HEK293 (cell line): ENCODE measurements at regions not wholly inside any gene's neighbourhood (a gene's known extent, or its start where the extent isn't known, plus 50 kb on each side); places are given as distances from the start of the nearest gene placed in this dataset.
A peak's percentile ranks its signal among the peaks of the same experiment; 100 is the strongest.
"Not testable (repeated sequence)": the region's sequence is repeated elsewhere in the genome, so short reads cannot be mapped to it uniquely, and the experiment has no call there.

Experiments used
- CTCF ChIA-PET: fragments of 350-600 bp; formaldehyde crosslinking; extraction: SDS; loops from one replicate; lab custom pipeline; 2021; ENCODE audit warnings: antibody characterized with exemption; lab: Yijun Ruan, JAX
- POLR2A ChIA-PET: fragments of 300-600 bp; formaldehyde crosslinking; extraction: SDS; loops from one replicate; lab custom pipeline; 2020; ENCODE audit warnings: antibody characterized with exemption, inconsistent platforms; lab: Yijun Ruan, JAX
- H3K27ac ChIP-seq: fragments of 200-500 bp; sonication (Bioruptor generic); 2 replicates; pipeline ENCODE4 v1.5.1; 2014; ENCODE audit warnings: low read depth, low read length, control low read depth, inconsistent platforms; ENCODE audit errors: extremely low read depth
- H3K36me3 ChIP-seq, 2 experiments: fragments of 200-500 bp in 1 of 2; sonication (Bioruptor generic) in 1 of 2; 1 replicate in 1 of 2; 2 replicates in 1 of 2; pipeline ENCODE4 v1.5.1; 2014 to 2017; ENCODE audit warnings: inconsistent platforms in 2 of 2, low read length in 2 of 2; ENCODE audit not compliant: control insufficient read depth in 2 of 2, insufficient read depth in 1 of 2
- H3K4me1 ChIP-seq: fragments of 200-500 bp; sonication (Bioruptor generic); 2 replicates; pipeline ENCODE4 v1.5.1; 2014; ENCODE audit warnings: mild to moderate bottlenecking, low read length, inconsistent platforms; ENCODE audit not compliant: control insufficient read depth, insufficient read depth
- H3K4me3 ChIP-seq: 2 replicates; pipeline ENCODE4 v1.5.1; 2011; ENCODE audit warnings: low read depth, mild to moderate bottlenecking, control low read depth, low read length, moderate library complexity
- H3K9me3 ChIP-seq: fragments of 200-500 bp; sonication (Bioruptor generic); 2 replicates; pipeline ENCODE4 v1.5.1; 2014; ENCODE audit warnings: low read depth, low read length, inconsistent platforms; ENCODE audit not compliant: control insufficient read depth, insufficient read depth
- ZBTB8A ChIP-seq: fragments of 450-650 bp; formaldehyde crosslinking; IDR thresholded peaks from 2 replicates; pipeline ENCODE4 v1.5.1; 2016; ENCODE audit warnings: missing biosample characterization, missing genetic modification characterization
- ZNF140 ChIP-seq: fragments of 450-650 bp; formaldehyde crosslinking; IDR thresholded peaks from 2 replicates; pipeline ENCODE4 v1.5.1; 2016; ENCODE audit warnings: missing biosample characterization, missing genetic modification characterization
- ZNF202 ChIP-seq: fragments of 450-650 bp; formaldehyde crosslinking; IDR thresholded peaks from 2 replicates; pipeline ENCODE4 v1.5.1; 2016; ENCODE audit warnings: missing biosample characterization, missing genetic modification characterization, borderline replicate concordance
- ZNF266 ChIP-seq: fragments of 450-650 bp; formaldehyde crosslinking; IDR thresholded peaks from 2 replicates; pipeline ENCODE4 v1.5.1; 2016; ENCODE audit warnings: missing biosample characterization, missing genetic modification characterization, low read depth
- ZNF354C ChIP-seq: fragments of 450-650 bp; formaldehyde crosslinking; IDR thresholded peaks from 2 replicates; pipeline ENCODE4 v1.5.1; 2016; ENCODE audit warnings: missing biosample characterization, missing genetic modification characterization, low read depth, borderline replicate concordance
- ZNF394 ChIP-seq: fragments of 450-650 bp; formaldehyde crosslinking; IDR thresholded peaks from 2 replicates; pipeline ENCODE4 v1.5.1; 2016; ENCODE audit warnings: missing biosample characterization, missing genetic modification characterization, mild to moderate bottlenecking, moderate library complexity, borderline replicate concordance
- ZNF426 ChIP-seq: fragments of 450-650 bp; formaldehyde crosslinking; IDR thresholded peaks from 2 replicates; pipeline ENCODE4 v1.5.1; 2017; ENCODE audit warnings: missing biosample characterization, missing genetic modification characterization, mild to moderate bottlenecking, inconsistent platforms, moderate library complexity
- ZNF433 ChIP-seq: fragments of 450-650 bp; formaldehyde crosslinking; IDR thresholded peaks from 2 replicates; pipeline ENCODE4 v1.5.1; 2016; ENCODE audit warnings: missing biosample characterization, missing genetic modification characterization, low read depth
- ZNF555 ChIP-seq: fragments of 450-650 bp; formaldehyde crosslinking; conservative IDR thresholded peaks from 2 replicates; pipeline ENCODE4 v1.5.1; 2017; ENCODE audit warnings: missing biosample characterization, mild to moderate bottlenecking, missing genetic modification characterization, inconsistent platforms
- ZNF560 ChIP-seq: fragments of 450-650 bp; formaldehyde crosslinking; IDR thresholded peaks from 2 replicates; pipeline ENCODE4 v1.5.1; 2017; ENCODE audit warnings: missing biosample characterization, missing genetic modification characterization, borderline replicate concordance
- ZNF623 ChIP-seq: fragments of 450-650 bp; formaldehyde crosslinking; IDR thresholded peaks from 2 replicates; pipeline ENCODE4 v1.5.1; 2016; ENCODE audit warnings: missing biosample characterization, missing genetic modification characterization
- ZNF664 ChIP-seq: fragments of 450-650 bp; formaldehyde crosslinking; IDR thresholded peaks from 2 replicates; pipeline ENCODE4 v1.5.1; 2016; ENCODE audit warnings: missing biosample characterization, missing genetic modification characterization
- ZXDB ChIP-seq: fragments of 450-650 bp; formaldehyde crosslinking; IDR thresholded peaks from 2 replicates; pipeline ENCODE4 v1.5.1; 2016; ENCODE audit warnings: missing biosample characterization, missing genetic modification characterization
- TF ChIP-seq, protein P1 (sequence below): fragments of 450-650 bp; formaldehyde crosslinking; conservative IDR thresholded peaks from 2 replicates; pipeline ENCODE4 v1.5.1; 2016; ENCODE audit warnings: low read depth, missing biosample characterization, missing genetic modification characterization
- TF ChIP-seq, protein P2 (sequence below): fragments of 450-650 bp; formaldehyde crosslinking; conservative IDR thresholded peaks from 2 replicates; pipeline ENCODE4 v1.5.1; 2016; ENCODE audit warnings: low read depth, missing biosample characterization, missing genetic modification characterization

DNA sequence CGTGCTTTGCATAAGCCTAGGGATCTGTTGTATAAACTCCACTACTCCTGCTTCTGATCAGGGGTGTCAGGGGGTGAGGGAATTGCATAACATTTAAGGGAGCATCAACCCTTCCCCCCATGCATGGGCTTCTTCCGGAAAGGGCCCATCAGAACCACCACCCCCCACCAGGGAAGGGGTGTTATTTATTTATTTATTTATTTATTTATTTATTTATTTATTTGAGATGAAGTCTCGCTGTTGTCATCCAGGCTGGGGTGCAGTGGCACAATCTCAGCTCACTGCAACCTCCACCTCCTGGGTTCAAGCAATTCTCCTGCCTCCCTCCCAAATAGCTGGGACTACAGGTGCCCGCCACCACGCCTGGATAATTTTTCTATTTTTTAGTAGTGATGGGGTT lies 355.2 kb downstream of the ANKRD30A start:
- H3K36me3 ChIP-seq, H3K4me3 ChIP-seq, H3K9me3 ChIP-seq, H3K4me1 ChIP-seq, H3K27ac ChIP-seq, POLR2A ChIA-PET, CTCF ChIA-PET: not testable (repeated sequence)
- TF ChIP-seq ZNF623 (tag by site-specific recombination), result 0 out of 2 replicates have a peak, but pooled peaks have one; percentile 21
- TF ChIP-seq ZNF140 (tag by site-specific recombination), result peak; percentile 34; the same call in 1 of the 2 replicates
- 0 out of 2 replicates have a peak, but pooled peaks have one; percentile 12 for TF ChIP-seq ZNF664 (tag by site-specific recombination)
- peak; percentile 28; the same call in 1 of the 2 replicates for TF ChIP-seq ZNF266
- TF ChIP-seq, protein P1, sequence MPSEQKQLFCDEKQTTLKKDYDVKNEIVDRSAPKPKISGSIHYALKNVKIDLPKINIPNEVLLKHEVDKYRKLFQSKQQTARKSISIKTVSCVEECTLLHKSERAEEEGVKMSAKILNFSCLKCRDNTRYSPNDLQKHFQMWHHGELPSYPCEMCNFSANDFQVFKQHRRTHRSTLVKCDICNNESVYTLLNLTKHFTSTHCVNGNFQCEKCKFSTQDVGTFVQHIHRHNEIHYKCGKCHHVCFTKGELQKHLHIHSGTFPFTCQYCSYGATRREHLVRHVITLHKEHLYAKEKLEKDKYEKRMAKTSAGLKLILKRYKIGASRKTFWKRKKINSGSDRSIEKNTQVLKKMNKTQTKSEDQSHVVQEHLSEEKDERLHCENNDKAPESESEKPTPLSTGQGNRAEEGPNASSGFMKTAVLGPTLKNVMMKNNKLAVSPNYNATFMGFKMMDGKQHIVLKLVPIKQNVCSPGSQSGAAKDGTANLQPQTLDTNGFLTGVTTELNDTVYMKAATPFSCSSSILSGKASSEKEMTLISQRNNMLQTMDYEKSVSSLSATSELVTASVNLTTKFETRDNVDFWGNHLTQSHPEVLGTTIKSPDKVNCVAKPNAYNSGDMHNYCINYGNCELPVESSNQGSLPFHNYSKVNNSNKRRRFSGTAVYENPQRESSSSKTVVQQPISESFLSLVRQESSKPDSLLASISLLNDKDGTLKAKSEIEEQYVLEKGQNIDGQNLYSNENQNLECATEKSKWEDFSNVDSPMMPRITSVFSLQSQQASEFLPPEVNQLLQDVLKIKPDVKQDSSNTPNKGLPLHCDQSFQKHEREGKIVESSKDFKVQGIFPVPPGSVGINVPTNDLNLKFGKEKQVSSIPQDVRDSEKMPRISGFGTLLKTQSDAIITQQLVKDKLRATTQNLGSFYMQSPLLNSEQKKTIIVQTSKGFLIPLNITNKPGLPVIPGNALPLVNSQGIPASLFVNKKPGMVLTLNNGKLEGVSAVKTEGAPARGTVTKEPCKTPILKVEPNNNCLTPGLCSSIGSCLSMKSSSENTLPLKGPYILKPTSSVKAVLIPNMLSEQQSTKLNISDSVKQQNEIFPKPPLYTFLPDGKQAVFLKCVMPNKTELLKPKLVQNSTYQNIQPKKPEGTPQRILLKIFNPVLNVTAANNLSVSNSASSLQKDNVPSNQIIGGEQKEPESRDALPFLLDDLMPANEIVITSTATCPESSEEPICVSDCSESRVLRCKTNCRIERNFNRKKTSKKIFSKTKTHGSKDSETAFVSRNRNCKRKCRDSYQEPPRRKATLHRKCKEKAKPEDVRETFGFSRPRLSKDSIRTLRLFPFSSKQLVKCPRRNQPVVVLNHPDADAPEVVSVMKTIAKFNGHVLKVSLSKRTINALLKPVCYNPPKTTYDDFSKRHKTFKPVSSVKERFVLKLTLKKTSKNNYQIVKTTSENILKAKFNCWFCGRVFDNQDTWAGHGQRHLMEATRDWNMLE (tag by site-specific recombination), result peak; percentile 60; the same call in 1 of the 2 replicates
- TF ChIP-seq ZNF202 (tag by site-specific recombination), result peak; percentile 47; the same call in 1 of the 2 replicates
- 0 out of 2 replicates have a peak, but pooled peaks have one; percentile 20 for TF ChIP-seq ZNF560 (tag by site-specific recombination)
- TF ChIP-seq ZNF555, result peak; percentile 57
- peak; percentile 74; the same call in 1 of the 2 replicates for TF ChIP-seq ZNF394 (tag by site-specific recombination)
- TF ChIP-seq ZNF433 (tag by site-specific recombination), result 0 out of 2 replicates have a peak, but pooled peaks have one; percentile 21
- TF ChIP-seq, protein P2, sequence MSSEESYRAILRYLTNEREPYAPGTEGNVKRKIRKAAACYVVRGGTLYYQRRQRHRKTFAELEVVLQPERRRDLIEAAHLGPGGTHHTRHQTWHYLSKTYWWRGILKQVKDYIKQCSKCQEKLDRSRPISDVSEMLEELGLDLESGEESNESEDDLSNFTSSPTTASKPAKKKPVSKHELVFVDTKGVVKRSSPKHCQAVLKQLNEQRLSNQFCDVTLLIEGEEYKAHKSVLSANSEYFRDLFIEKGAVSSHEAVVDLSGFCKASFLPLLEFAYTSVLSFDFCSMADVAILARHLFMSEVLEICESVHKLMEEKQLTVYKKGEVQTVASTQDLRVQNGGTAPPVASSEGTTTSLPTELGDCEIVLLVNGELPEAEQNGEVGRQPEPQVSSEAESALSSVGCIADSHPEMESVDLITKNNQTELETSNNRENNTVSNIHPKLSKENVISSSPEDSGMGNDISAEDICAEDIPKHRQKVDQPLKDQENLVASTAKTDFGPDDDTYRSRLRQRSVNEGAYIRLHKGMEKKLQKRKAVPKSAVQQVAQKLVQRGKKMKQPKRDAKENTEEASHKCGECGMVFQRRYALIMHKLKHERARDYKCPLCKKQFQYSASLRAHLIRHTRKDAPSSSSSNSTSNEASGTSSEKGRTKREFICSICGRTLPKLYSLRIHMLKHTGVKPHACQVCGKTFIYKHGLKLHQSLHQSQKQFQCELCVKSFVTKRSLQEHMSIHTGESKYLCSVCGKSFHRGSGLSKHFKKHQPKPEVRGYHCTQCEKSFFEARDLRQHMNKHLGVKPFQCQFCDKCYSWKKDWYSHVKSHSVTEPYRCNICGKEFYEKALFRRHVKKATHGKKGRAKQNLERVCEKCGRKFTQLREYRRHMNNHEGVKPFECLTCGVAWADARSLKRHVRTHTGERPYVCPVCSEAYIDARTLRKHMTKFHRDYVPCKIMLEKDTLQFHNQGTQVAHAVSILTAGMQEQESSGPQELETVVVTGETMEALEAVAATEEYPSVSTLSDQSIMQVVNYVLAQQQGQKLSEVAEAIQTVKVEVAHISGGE (tag by site-specific recombination), result peak; percentile 33
- peak; percentile 24; the same call in 1 of the 2 replicates for TF ChIP-seq ZBTB8A
- TF ChIP-seq ZNF426 (tag by site-specific recombination), result peak; percentile 64
- 0 out of 2 replicates have a peak, but pooled peaks have one; percentile 28 for TF ChIP-seq ZXDB

DNA sequence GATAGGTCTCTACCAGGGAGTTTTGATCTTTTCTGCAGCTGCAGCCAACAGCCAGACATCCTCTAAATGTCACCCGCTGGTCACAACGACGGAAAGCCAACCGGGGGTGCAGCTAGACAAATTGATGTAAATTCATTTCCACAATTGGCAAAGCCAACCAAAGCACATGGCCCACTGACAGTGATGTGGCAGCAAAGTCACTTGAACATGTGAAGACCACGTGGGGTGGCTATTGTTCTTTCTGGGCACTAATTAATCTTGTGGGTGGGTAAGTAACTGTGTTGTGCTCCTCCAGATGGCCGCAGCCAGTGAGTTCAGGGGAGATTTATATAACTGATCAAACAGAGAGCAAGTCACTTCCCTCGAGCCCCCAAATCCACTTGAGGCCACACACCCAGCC lies 354.1 kb downstream of the ANKRD30A start:
- no peaks in the 10 kb centered on the region for H3K9me3 ChIP-seq
- CTCF ChIA-PET, result interaction anchor here (0.7 kb wide), 1 partner anchor 16 kb away, joined by 5 read pairs; no protein-coding TSS in a partner anchor
- H3K4me1 ChIP-seq, result no peaks in the 10 kb centered on the region
- no peaks in the 10 kb centered on the region for H3K36me3 ChIP-seq
- POLR2A ChIA-PET, result no interaction called here
- H3K27ac ChIP-seq, result no peak overlapping the region
- TF ChIP-seq ZNF354C (tag by site-specific recombination), result no peak
- TF ChIP-seq, all 188 proteins: peak for 0
- H3K4me3 ChIP-seq, result no peak overlapping the region
